ENCODE measurements at regions not wholly inside any gene's neighbourhood (a gene's known extent, or its start where the extent isn't known, plus 50 kb on each side); places are given as distances from the start of the nearest gene placed in this dataset.

DNA sequence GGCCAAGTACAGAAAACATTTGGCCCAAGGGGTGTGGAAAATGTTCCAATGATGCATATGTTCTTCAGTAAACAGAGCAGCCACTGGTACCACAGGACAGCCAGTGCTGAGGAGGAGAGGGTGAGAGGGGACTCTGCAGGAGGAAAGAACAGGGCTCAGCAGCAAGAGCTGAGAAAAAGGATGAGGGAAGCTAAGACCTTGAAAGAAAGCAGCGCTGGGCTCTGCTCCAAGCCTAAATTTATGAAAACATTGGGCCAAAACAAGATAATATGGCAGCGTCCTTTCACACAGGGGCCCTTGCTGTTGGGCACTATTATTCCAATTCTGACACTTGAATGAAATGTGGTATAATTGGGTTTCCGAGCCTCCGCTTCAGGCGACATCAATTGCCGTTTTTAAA, 939.0 kb upstream of the FANCL start:
- Histone ChIP-seq H3K9me3 (ENCODE audit: insufficient read depth in 2 of 2, low read depth in 1 of 2, low read length in 1 of 2) (no peaks in the 10 kb centered on the region), H2BK12ac (ENCODE audit: low read depth, low read length) (no peak overlapping the region), H3K27ac (ENCODE audit: low read depth, low read length) (no peak overlapping the region), H3K4me1 (replicated peaks in 1 of 4; ENCODE audit: control insufficient read depth in 3 of 4, insufficient read depth in 4 of 4, low read length in 3 of 4) (peaks cover 0 to 3% (median 2%) of the 10 kb centered on the region in 4 experiments; a peak in 4 of 7 replicates), H2BK5ac (ENCODE audit: low read depth, low read length) (no peak overlapping the region), H3K79me1 (ENCODE audit: low read depth, low read length) (no peaks in the 10 kb centered on the region), H4K8ac (ENCODE audit: extremely low read depth, insufficient read depth, low read length) (no peak overlapping the region), H3K4me2 (ENCODE audit: insufficient read depth in 1 of 2, low read depth in 2 of 2, low read length in 2 of 2) (no peak overlapping the region), H2BK15ac (ENCODE audit: low read length) (no peak overlapping the region), H3K56ac (replicated peaks; ENCODE audit: insufficient read length, low read depth, low read length) (no peak overlapping the region), H3K14ac (ENCODE audit: insufficient read length) (no peak overlapping the region), H3K4me3 (ENCODE audit: extremely low read depth in 1 of 4, insufficient read depth in 2 of 4, low read depth in 3 of 4, low read length in 4 of 4) (no peak overlapping the region), H4K20me1 (replicated peaks in 1 of 2; ENCODE audit: control insufficient read depth in 1 of 2, insufficient read depth in 2 of 2, low read length in 2 of 2) (no peaks in the 10 kb centered on the region), H4K91ac (replicated peaks; ENCODE audit: insufficient read length, low read length) (no peak overlapping the region), H3K23ac (ENCODE audit: insufficient read length) (no peak overlapping the region), H3K36me3 (ENCODE audit: control insufficient read depth in 2 of 4, insufficient read depth in 4 of 4, low read length in 3 of 4) (no peaks in the 10 kb centered on the region), H2AK5ac (ENCODE audit: low read depth, low read length) (no peak overlapping the region), H3K79me2 (ENCODE audit: control insufficient read depth in 1 of 2, insufficient read depth in 2 of 2, low read length in 2 of 2) (no peaks in the 10 kb centered on the region), H3K18ac (ENCODE audit: extremely low read depth, low read length) (no peak overlapping the region), H3K23me2 (ENCODE audit: low read depth, low read length) (no peaks in the 10 kb centered on the region; the same call in 1 of the 2 replicates), H4K5ac (ENCODE audit: insufficient read length, low read depth, low read length) (no peak overlapping the region), H3K4ac (replicated peaks; ENCODE audit: insufficient read length, low read depth, low read length) (no peak overlapping the region), H2BK20ac (ENCODE audit: low read length) (no peak overlapping the region), H3K27me3 (replicated peaks in 1 of 4; ENCODE audit: control insufficient read depth in 3 of 4, extremely low read depth in 1 of 4, insufficient read depth in 3 of 4, low read length in 3 of 4) (peaks cover 0 to 9% (median 3%) of the 10 kb centered on the region in 4 experiments; a peak in 4 of 7 replicates), H3K9ac (replicated peaks in 1 of 4; ENCODE audit: extremely low read depth in 1 of 4, low read depth in 3 of 4, low read length in 3 of 4) (no peak overlapping the region), H2AFZ (ENCODE audit: low read length) (no peak overlapping the region), H2BK120ac (replicated peaks; ENCODE audit: low read depth, low read length) (no peak overlapping the region)
- 92% methylated on average over 6 of the region's 6 CpGs; no CpG with 5 or more reads in 1 of the 2 experiments for WGBS, 2 experiments (ENCODE audit: extremely low coverage in 1 of 2, insufficient coverage in 1 of 2, insufficient read length in 1 of 2, insufficient replicate concordance in 2 of 2, low coverage in 1 of 2, low lambda C conversion rate in 2 of 2, missing lambda C conversion rate in 1 of 2)
- no peak for DNase-seq (ENCODE audit: low read depth in 1 of 2, low spot score in 2 of 2)
- POLR2A ChIA-PET (ENCODE audit: partially characterized antibody): no interaction called here
- no peak for FAIRE-seq
- CTCF ChIA-PET (ENCODE audit: partially characterized antibody): interaction anchor here (0.6 to 1.0 kb wide), 5 partner anchors 27 to 1448 kb away, joined by 3 read pairs; no protein-coding TSS in a partner anchor
- TF ChIP-seq POLR2A (IDR thresholded peaks at IDR 0.05; ENCODE audit: control extremely low read depth in 1 of 2, low read depth in 2 of 2, low read length in 2 of 2): no peak
- TF ChIP-seq GABPA (IDR thresholded peaks at IDR 0.05; ENCODE audit: borderline replicate concordance, insufficient read depth, low read length): no peak
- no peak for TF ChIP-seq RBBP5 (IDR thresholded peaks at IDR 0.05; ENCODE audit: borderline replicate concordance, low read depth, low read length)
- TF ChIP-seq CREB1 (IDR thresholded peaks at IDR 0.05): no peak
- no peak for TF ChIP-seq BACH1 (IDR thresholded peaks at IDR 0.05; ENCODE audit: low read length)
- TF ChIP-seq CBX8 (IDR thresholded peaks at IDR 0.05; ENCODE audit: borderline replicate concordance, low read depth, low read length): no peak
- no peak for TF ChIP-seq RXRA (IDR thresholded peaks at IDR 0.05; ENCODE audit: insufficient read depth, low read depth, low read length)
